ENCODE measurements at regions not wholly inside any gene's neighbourhood (a gene's known extent, or its start where the extent isn't known, plus 50 kb on each side); places are given as distances from the start of the nearest gene placed in this dataset.

DNA sequence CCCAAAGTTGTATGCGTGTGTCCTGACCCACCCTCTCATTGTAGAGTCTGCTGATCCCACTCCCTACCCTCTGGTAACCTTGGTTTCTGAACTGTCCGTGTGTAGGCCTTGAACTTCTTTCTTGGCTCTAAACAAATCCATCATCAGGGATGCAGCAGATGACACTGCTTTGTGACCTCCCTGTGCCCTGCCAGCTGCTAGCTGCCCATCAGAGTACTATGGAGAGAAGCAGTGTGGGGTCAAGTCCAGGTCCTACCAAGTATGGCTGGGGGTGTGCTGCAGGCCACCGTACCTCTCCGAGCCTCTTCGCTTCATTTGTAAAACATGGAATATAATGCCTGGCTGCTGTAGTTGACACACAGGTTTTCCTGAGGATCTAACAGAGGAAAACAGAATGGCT lies 183.5 kb upstream of the RBPJ start:
- intact Hi-C loops (cut with micrococcal nuclease; ENCODE audit: unreplicated experiment) = no loop called here
- in situ Hi-C loops (cut with MboI) = no loop called here
- TF ChIP-seq NFIC (IDR thresholded peaks at IDR 0.05; ENCODE audit: low read depth, low read length) (no peak), NRF1 (conservative IDR thresholded peaks at IDR 0.05; ENCODE audit: low read depth, low read length) (no peak), SUPT20H (IDR thresholded peaks at IDR 0.05; ENCODE audit: borderline replicate concordance, control insufficient read depth, low read depth, low read length) (no peak), POLR2AphosphoS5 (IDR thresholded peaks at IDR 0.05; ENCODE audit: low read length) (no peak), HDAC2 (IDR thresholded peaks at IDR 0.05) (no peak), TAF1 (IDR thresholded peaks at IDR 0.05; ENCODE audit: borderline replicate concordance, low read depth, low read length) (no peak), ZSCAN29 (IDR thresholded peaks at IDR 0.05) (no peak), SREBF1 (IDR thresholded peaks at IDR 0.05; ENCODE audit: low read length) (no peak), EP300 (IDR thresholded peaks at IDR 0.05; ENCODE audit: borderline replicate concordance in 1 of 2, control insufficient read depth in 1 of 2, low read depth in 2 of 2, low read length in 2 of 2) (no peak), DPF2 (IDR thresholded peaks at IDR 0.05) (no peak), ZNF24 (IDR thresholded peaks at IDR 0.05) (no peak), MEF2A (IDR thresholded peaks at IDR 0.05; ENCODE audit: insufficient read depth, low read depth, low read length) (no peak), CEBPB (IDR thresholded peaks at IDR 0.05; ENCODE audit: borderline replicate concordance in 1 of 2, low read depth in 2 of 2, low read length in 2 of 2) (no peak), BHLHE40 (IDR thresholded peaks at IDR 0.05; ENCODE audit: borderline replicate concordance in 1 of 2, low read depth in 2 of 2, low read length in 1 of 2) (no peak), PAX8 (IDR thresholded peaks at IDR 0.05) (no peak)
- TF ChIP-seq, protein P1, sequence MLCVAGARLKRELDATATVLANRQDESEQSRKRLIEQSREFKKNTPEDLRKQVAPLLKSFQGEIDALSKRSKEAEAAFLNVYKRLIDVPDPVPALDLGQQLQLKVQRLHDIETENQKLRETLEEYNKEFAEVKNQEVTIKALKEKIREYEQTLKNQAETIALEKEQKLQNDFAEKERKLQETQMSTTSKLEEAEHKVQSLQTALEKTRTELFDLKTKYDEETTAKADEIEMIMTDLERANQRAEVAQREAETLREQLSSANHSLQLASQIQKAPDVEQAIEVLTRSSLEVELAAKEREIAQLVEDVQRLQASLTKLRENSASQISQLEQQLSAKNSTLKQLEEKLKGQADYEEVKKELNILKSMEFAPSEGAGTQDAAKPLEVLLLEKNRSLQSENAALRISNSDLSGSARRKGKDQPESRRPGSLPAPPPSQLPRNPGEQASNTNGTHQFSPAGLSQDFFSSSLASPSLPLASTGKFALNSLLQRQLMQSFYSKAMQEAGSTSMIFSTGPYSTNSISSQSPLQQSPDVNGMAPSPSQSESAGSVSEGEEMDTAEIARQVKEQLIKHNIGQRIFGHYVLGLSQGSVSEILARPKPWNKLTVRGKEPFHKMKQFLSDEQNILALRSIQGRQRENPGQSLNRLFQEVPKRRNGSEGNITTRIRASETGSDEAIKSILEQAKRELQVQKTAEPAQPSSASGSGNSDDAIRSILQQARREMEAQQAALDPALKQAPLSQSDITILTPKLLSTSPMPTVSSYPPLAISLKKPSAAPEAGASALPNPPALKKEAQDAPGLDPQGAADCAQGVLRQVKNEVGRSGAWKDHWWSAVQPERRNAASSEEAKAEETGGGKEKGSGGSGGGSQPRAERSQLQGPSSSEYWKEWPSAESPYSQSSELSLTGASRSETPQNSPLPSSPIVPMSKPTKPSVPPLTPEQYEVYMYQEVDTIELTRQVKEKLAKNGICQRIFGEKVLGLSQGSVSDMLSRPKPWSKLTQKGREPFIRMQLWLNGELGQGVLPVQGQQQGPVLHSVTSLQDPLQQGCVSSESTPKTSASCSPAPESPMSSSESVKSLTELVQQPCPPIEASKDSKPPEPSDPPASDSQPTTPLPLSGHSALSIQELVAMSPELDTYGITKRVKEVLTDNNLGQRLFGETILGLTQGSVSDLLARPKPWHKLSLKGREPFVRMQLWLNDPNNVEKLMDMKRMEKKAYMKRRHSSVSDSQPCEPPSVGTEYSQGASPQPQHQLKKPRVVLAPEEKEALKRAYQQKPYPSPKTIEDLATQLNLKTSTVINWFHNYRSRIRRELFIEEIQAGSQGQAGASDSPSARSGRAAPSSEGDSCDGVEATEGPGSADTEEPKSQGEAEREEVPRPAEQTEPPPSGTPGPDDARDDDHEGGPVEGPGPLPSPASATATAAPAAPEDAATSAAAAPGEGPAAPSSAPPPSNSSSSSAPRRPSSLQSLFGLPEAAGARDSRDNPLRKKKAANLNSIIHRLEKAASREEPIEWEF (IDR thresholded peaks at IDR 0.05; ENCODE audit: insufficient replicate concordance, low read depth, low read length) = no peak
- TF ChIP-seq, protein P2, sequence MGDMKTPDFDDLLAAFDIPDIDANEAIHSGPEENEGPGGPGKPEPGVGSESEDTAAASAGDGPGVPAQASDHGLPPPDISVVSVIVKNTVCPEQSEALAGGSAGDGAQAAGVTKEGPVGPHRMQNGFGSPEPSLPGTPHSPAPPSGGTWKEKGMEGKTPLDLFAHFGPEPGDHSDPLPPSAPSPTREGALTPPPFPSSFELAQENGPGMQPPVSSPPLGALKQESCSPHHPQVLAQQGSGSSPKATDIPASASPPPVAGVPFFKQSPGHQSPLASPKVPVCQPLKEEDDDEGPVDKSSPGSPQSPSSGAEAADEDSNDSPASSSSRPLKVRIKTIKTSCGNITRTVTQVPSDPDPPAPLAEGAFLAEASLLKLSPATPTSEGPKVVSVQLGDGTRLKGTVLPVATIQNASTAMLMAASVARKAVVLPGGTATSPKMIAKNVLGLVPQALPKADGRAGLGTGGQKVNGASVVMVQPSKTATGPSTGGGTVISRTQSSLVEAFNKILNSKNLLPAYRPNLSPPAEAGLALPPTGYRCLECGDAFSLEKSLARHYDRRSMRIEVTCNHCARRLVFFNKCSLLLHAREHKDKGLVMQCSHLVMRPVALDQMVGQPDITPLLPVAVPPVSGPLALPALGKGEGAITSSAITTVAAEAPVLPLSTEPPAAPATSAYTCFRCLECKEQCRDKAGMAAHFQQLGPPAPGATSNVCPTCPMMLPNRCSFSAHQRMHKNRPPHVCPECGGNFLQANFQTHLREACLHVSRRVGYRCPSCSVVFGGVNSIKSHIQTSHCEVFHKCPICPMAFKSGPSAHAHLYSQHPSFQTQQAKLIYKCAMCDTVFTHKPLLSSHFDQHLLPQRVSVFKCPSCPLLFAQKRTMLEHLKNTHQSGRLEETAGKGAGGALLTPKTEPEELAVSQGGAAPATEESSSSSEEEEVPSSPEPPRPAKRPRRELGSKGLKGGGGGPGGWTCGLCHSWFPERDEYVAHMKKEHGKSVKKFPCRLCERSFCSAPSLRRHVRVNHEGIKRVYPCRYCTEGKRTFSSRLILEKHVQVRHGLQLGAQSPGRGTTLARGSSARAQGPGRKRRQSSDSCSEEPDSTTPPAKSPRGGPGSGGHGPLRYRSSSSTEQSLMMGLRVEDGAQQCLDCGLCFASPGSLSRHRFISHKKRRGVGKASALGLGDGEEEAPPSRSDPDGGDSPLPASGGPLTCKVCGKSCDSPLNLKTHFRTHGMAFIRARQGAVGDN (IDR thresholded peaks at IDR 0.05) = no peak

More for the DNA sequence above, 183.5 kb upstream of the RBPJ start:
- Histone ChIP-seq H3K4me2 (ENCODE audit: control insufficient read depth, insufficient read depth) (no peak overlapping the region), H2AFZ (ENCODE audit: control insufficient read depth, low read depth, low read length) (no peak overlapping the region), H3K27ac (ENCODE audit: control insufficient read depth, insufficient read depth) (no peak overlapping the region), H3K4me1 (ENCODE audit: control insufficient read depth, insufficient read depth, low read length) (peaks cover 26% of the 10 kb centered on the region), H3K36me3 (ENCODE audit: control insufficient read depth in 2 of 2, insufficient read depth in 2 of 2, low read length in 1 of 2) (no peaks in the 10 kb centered on the region), H3K4me3 (no peak overlapping the region), H4K20me1 (ENCODE audit: control insufficient read depth, insufficient read depth) (no peaks in the 10 kb centered on the region), H3K9ac (ENCODE audit: control insufficient read depth, insufficient read depth, low read length) (no peak overlapping the region), H3K27me3 (replicated peaks in 1 of 2; ENCODE audit: control insufficient read depth in 2 of 2, insufficient read depth in 2 of 2, low read length in 1 of 2) (no peaks in the 10 kb centered on the region), H3K9me3 (replicated peaks; ENCODE audit: control insufficient read depth, insufficient read depth, low read length) (no peaks in the 10 kb centered on the region; the same call in 2 of the 3 replicates), H3K79me2 (ENCODE audit: control insufficient read depth, insufficient read depth, low read length) (no peaks in the 10 kb centered on the region)
- ATAC-seq (no peak), FAIRE-seq (no peak), DNase-seq (ENCODE audit: low read depth, low spot score) (no peak)
- BruUV-seq (replicated peaks) = no TSS peak
- ChIA-PET RAD21 (ENCODE audit: unreplicated experiment) (no interaction called here), CTCF (interaction anchor here (0.7 kb wide), 1 partner anchor 9 kb away, joined by 3 read pairs; no protein-coding TSS in a partner anchor), SMC1A (ENCODE audit: uncharacterized antibody, unreplicated experiment) (interaction anchor here (1.2 kb wide), 1 partner anchor 8 kb away, joined by 3 read pairs; no protein-coding TSS in a partner anchor), POLR2A (no interaction called here)
- 92% methylated on average over 5 of the region's 5 CpGs for WGBS (ENCODE audit: insufficient coverage, insufficient replicate concordance, low lambda C conversion rate, missing lambda C conversion rate)
